ENCODE measurements at regions not wholly inside any gene's neighbourhood (a gene's known extent, or its start where the extent isn't known, plus 50 kb on each side); places are given as distances from the start of the nearest gene placed in this dataset.
"Not testable (repeated sequence)": the region's sequence is repeated elsewhere in the genome, so short reads cannot be mapped to it uniquely, and the experiment has no call there.

DNA sequence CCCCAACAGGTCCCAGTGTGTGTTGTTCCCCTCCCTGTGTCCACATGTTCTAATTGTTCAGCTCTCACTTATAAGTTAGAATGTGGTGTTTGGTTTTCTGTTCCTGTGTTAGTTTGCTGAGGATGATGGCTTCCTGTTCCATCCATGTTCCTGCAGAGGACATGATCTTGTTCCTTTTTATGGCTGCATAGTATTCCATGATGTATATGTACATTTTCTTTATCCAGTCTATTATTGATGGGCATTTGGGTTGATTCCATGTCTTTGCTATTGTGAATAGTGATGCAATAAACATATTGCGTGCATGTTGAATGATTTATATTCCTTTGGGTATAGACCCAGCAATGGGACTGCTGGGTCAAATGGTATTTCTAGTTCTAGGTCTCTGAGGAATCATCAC lies 130.0 kb downstream of the RASSF10 start:
- not testable (repeated sequence) for TF ChIP-seq CTCF (conservative IDR thresholded peaks at IDR 0.05; ENCODE audit: low read depth, low read length); POLR2A (IDR thresholded peaks at IDR 0.05; ENCODE audit: low read depth, low read length); RFX5 (IDR thresholded peaks at IDR 0.05; ENCODE audit: low read depth, low read length); RAD21 (IDR thresholded peaks at IDR 0.05; ENCODE audit: low read length)

Measured in IMR-90 (cell line).